ENCODE measurements at regions not wholly inside any gene's neighbourhood (a gene's known extent, or its start where the extent isn't known, plus 50 kb on each side); places are given as distances from the start of the nearest gene placed in this dataset.
A peak's percentile ranks its signal among the peaks of the same experiment; 100 is the strongest.

DNA sequence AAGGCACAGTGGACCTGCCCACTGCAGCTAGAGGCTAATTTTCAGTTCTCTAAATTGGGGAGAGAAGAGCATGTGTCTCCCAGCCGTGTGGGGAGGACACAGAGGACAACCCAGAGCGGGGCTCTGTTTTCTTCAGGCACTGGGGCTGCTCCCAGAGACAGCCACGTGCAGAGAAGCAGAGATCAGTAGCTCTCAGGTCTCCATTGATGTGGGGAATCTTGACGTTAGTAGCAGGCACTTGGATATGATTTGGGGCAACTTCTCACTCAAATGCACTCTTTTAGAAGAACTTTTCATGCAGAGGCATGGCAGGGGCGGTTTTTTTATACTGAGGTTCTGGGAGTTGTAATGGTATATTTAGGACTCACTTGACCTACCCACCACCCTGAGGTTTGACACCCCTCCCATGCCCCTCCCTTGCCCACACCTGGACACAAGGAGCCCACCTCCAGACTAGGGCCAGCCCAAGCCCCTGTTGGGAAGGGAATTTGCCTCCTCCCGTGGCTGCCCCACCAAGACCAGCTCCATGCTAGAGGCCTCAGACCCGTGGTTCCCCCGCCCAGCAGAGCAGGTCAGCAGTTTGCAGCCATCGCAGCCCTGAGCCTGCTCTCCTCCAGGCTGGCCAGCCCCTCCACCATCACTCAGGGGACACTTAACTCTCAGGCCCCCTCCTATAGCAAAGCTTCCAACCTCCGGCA is 94.2 kb upstream of the RTL6 start:
- no peak for DNase-seq (ENCODE audit: low read depth)

DNA sequence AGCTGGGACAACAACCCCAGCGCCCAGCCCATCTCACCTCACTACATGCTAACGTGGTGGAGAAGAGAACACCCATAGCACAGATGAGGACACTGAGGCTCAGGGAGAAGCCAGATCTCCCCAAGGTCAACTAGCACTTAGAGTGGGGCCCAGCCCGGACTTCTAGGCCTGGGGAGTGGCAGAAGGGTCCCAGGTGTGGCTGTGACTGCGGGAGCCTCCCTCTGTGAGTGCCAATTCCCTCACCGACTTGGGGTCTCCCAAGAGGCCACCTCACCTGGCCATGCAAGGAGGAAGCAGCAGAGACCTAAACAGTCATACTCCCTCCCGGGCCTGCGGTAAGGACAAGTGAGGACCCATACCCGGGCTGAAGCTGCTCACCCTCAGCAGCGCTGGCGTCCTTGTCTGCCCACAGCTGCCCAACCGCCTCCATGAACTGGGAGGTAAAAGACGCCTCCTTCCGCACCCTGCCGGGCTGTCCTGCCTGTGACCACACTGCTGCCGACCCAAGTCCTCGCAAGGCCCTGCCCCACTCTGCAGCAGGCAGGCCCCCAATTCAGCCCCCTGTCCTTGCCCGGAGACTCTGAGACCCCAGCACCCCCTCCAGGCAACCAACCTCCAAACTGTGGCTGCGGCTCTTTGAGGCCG is 93.2 kb upstream of the RTL6 start:
- DNase-seq (ENCODE audit: low read depth), result no peak

DNA sequence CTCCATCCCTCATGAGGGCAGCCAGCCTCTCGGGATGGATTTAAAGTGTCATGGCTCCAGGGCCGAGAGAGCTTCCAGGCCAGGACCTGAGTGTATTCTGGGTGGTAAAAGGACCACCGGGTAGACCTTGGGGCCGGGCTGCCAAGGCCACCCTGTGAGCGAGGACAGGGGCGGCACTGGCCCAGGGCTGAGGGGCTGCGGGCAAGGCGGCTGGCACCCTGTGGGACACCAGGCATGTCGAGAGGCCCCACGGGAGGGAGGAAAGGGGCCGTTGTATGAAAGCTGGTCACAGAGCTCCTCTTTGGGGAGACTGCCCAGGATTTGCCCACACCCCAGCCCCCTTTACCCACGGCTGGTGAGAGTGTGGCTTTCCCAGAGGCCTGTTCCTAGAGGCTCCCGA is 92.3 kb upstream of the RTL6 start:
- no peak for DNase-seq (ENCODE audit: low read depth)

DNA sequence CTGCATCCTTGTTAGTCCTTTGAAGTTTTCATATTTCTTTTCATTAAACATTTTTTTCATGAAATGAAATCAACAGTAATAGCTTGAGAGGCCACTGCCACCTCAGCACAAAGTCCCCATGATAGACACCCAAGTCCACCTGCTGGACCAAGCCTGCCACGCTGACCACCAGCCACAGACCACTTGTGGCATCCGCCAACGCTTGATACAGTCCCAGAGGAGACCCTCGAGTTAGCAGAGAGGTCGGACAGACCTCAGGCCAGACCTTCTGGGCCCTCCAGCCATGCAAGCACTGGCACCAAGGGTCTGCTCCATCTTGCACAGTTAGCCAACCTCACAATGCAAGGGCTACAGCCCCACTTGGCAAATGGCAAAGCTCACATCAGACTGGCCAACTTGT is 91.8 kb upstream of the RTL6 start:
- DNase-seq (ENCODE audit: low read depth), result no peak

DNA sequence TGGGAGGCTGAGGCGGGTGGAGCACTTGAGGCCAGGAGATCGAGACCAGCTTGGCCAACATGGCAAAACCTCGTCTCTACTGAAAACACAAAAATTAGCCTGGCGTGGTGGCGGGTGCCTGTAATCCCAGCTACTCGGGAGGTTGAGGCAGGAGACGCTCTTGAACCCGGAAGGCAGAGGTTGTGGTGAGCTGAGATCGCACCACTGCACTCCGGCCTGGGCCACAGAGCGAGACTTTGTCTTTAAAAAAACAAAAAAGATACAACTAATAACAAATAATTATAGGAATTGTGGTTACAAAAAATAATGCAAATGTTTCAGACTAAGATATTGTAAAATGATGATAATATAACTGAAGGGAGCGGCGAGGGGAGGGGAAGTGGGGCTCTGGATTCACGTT is 90.3 kb upstream of the RTL6 start:
- no peak for DNase-seq (ENCODE audit: low read depth)

DNA sequence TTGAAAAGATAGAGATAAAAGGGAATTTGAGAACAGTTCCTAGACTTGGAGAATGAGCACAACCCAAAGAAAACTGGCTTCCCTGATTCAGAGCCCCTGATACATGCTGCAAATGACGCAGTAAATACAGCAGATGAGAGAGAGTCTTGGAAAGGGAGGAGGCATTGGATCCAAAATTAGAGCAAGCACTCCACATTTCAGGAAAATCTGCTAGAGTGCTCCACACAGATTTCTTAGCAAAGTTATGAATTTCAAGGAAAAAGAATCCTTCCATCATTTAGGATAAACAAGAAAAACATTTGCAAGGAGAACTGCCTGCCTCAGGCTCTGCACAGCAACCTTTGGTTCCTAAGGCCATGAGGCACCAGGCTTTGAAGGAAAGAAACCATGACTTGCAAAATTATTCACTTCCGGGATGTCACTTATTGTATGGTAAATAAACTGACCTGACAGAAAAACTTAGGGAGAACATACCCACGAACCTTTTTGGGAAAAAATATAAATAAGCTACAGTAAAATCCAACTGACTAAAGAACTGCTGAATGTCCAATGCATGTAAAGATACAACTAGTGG is 89.8 kb upstream of the RTL6 start:
- no peak for DNase-seq (ENCODE audit: low read depth)

DNA sequence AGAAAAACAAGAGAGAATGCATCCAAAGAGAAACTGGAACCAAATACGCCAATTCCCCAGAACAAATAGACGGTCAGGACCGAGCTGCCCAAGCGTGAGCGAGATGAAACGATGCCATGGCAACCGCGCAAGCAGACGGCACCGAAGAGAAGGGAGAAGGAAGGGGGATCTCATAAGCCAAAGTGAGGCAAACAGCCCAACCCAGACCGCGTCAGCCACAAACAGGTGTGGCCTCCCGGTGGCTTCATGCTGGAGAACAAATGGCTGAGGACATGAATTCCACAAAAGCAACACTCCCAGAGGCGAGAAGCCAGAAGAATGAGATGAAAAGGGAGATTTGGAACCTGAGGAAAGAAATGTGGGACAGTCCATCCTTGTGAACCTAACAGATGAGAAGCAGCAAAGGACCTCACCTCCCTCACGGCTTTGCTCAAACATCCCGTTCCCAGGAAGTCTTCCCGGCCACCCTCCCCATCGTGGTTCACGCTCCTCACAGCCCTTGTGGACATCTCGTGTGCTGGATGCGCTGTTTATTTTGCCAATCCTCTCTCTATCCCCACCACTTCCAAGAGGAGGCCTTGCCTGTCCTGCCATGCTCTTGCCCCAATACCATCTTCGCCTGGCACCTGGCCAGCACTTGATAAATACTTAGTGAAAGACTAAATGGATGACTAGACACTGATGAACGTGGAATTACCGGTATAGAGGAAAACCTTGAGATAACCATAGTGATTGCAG is 89.1 kb upstream of the RTL6 start:
- peak; percentile 36 for DNase-seq (ENCODE audit: low read depth)

DNA sequence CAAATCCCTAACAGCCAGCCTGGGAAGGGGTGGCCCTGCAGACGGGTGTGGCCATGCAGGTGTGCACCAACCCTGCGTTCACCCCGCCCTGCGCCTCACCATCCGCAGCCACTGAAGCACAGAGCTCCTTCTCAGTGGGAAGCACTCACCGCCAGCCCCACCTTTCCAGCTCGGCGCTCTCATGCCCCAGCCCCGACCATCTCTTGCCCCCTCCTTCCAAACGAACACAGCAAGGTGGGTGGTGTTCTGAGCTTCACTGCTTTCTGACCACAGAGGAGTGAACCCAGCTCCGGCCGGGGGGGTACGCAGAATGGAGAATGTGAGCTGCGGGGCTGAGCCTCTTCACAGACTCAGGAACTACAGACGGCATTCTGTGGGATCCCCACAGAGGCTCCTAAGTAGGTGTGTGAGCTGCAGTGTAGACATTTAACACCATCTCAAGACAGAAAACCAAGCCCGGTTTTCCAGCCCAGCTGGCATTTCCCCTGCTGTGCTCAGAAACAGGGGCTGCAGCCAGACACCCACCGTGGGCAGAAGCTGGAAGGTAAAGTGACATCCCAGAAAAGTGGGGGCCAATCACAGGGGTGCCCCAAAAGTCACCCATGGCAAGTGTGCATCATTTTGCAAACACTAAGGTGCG is 88.4 kb upstream of the RTL6 start:
- no peak for DNase-seq (ENCODE audit: low read depth)

DNA sequence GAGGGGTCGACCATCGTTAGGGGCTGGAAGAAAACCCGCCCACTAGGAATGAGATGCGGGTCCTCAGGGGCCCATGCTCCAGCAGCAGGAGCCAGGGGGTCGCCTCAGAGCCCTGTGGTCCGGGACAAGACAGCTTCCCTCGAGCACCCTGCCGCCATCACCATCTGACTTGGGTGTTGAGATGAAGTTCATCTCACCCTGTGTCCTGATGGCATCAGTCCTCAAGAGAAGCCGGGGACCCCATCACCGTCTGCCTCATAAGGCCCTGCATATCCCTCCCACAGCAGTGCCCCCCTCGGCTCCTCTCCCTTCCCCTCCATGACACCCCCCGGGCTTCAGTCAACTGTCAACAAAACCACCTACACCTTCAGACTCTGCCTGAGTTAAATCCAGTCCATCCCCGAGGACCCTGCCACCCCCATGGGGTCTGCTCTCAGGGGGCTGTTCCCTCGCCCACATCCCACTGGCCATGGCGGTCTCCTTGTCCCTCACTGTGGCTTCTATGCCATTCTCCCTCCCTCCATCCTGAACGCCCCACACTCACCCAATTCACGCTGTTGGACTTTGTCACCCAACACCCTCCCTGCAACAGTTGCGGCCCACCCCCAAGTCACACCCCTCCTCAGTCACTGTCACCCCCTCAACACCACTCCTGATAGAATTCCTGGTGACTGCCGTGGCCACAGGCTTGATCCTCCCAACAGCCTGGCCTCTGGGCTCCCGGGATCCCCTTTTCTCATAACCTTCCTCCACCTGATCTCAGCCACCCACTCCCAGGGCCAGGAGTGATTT is 87.7 kb upstream of the RTL6 start:
- no peak for DNase-seq (ENCODE audit: low read depth)

DNA sequence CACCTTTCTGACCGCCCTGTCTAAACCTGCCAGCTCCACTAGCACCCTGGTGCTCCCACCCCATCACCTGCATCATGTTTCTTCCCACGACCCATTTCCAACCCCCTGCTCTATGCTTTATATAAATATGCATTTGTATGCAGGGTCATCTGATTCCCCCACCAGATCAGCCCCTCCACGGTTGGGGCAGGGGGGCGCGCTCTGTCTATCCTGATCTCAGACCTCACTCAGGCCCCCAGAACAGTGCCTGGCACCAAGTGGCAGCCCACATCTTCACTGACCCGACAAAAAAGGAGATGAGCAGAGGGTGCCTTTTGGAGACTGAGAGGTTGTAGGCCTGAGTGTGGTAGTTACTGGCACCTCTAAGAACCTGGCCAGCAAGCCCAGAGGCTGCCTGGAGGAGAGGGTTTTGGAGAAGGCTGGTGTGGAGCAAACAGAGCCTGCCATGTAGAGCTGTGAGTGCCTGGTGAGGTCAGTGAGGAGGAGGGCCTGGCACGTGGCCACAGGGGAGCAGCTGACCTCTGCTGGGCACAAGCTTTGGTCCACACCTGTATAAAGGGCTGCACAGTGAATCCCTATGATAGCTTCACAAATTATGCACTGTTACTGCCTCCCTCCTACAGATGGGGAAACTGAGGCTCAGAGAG is 86.3 kb upstream of the RTL6 start:
- DNase-seq (ENCODE audit: low read depth), result no peak

DNA sequence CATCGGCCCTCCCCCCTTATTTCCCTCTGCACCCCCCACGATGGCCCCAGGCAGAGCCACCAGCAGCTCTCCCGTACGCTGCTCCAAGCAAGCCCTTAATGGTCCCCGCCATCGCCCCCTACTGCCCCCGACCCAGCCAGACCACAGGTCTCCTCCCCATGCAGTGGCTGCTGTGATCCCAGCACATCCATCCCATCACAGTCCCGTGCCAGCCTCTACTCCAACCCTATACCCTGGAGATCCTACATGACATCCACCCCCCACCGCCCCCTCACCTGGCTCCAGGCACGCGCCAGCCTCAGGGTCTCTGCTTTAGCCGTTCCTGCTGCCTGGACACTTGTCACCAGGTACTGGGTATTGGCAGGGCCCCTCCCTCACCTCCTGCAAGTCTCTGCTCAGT is 85.8 kb upstream of the RTL6 start:
- no peak for DNase-seq (ENCODE audit: low read depth)

DNA sequence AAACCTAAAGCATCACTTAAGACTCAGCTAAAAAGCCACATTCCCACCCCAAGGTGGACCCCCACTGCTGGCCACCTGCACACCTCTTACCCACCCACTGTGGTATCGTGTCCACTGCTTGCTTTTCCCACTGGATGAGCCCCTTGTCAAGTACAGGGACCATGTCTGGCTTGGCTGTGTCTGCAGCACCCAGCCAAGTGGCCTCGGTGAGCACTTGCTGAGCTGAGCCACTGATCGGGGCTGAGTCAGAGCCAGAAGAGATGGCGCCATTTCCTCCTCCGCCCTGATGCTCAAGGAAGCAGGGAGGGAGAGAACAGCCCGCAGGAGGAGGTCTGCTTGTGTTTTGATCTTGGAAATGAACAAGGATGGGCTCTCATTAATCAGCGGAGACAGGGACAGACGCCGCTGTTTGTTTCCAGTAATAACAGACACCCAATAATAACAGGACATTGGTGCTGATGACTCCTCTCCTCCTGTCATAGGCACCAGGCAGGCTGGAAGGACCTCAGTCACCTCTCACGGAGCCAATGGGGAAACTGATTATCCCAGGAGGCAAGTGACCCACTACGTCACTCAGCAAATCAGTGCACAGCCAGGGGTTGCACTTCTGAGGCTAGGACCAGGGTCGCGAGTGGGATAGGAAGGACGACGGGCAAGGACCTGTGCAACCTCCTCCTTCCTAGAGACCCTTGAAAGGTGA is 85.2 kb upstream of the RTL6 start:
- no peak for DNase-seq (ENCODE audit: low read depth)

DNA sequence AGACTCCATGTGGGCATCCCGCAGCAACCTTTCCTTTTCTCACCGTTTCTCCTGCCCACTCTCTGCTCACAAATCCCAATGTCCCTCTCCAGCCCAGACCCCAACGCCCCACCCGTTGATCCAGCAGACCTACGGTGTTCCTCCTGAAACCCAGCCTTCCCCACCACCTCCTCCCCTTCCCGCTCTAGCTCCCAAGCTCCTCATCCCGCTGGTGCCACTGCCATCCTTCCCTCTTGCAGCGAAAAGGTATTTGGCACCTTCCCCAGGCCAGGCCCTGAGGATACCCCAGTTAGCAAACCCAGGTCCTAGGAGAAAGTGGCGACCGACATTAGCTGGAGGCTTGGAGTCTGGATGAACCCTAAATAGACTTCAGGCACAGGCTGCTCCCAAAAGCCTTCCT is 84.0 kb upstream of the RTL6 start:
- DNase-seq (ENCODE audit: low read depth), result no peak

DNA sequence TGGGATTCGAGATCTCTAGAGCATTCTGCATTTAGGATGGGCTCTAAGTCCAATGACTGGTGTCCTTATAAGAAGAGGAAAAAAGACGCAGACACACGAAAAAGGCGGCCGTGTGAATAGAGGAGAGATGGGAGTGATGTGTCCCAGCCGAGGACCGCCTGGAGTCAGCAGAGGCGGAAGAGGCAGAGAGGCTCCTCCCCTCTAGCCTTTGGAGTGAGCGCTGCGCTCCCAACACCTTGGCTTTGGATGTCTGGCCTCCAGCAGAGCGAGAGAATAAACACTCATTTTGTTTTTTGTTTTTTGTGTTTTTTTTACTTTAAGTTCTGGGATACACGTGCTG is 83.0 kb upstream of the RTL6 start:
- no peak for DNase-seq (ENCODE audit: low read depth)

DNA sequence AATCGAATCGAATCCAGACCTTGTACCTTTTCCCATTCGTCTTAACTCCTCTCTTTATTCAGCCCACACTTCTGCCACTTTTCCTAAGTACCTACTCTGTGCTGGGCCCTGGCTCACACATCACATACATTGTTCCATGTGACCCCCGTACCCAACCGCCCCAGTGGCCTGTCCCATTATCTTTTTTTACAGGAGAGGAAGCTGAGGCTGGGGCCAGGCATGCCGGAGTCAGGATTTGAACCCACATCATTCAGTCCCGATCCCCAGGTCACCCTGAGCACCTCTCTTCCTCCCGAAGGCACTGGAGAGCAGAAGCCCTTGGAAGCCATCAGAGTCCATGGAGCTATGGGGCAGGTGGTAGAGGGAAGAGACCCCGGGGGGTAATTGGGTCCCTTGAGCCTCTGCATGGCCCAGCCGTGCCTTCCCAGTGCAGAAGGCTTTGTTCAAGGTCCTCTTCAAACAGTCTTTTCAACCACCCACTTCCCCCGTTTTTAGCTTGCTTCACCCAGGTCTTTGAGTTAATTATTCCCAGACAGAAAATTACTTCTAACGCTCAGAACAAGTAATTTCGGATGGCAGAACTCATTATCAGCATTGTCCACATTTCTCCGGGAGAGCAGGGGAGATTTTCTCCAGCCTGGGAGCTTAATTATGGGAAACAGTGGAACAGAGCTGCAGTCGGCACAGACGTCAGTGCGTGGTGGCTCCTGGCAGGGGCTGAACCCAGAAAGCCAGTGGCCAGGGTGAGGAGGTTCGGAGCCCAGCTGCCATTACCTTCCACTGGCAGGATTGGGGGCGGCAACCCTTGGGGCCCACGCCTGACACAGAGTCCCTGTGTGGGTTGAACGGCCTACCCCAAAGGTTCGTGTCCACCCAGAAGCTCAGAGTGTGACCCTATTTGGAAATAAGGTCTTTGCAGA is 82.4 kb upstream of the RTL6 start:
- DNase-seq (ENCODE audit: low read depth), result no peak

DNA sequence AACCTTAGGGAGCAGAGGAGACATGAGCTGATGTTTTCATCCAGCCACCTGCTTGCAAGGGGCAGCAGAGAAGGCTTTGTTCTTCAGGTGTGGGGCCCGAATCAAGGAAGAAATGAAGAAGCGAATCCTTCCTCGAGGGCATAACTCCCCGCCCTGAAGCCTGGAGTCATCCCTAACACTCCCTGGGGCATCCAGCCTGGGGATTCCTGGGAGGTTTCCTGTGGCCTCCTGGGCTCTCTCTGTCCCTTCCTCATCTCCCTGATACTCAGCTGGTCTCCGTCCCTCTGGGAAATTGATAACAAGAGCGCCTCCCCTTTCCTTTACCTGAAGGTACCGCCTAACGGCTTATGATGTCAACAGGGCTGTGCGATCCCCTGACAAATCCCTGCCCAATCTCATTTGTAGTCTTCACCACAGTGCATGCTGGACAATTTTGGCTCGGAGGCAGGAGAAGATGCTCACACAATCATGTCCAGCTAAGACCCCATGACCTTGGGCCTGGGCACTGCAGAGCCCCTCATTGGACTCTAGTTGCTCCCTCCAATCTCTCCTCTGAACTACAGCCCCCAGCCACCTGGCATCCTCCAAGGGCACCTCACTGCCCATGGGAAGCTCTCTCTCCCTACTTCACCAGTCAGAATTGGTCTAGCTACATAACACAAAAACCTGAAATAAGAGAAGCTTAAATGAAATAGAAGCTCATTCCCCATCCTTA is 80.6 kb upstream of the RTL6 start:
- DNase-seq (ENCODE audit: low read depth), result no peak

DNA sequence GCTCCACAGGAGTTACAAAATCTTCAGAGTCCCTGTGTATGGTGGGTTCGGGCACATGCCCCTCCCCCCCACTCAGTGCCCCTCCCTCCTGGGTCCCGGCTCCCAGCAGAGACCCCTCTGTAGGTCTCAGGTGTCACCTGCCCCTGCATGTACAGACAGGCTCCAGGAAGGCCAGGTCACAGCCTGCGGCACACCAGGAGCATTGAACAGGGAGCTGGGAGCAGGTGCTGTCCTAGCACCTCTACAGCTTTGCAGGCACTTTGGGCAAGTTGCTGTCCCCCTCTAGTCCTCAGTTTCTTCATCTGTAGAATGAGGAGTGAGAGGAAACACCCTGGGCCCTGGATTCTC is 80.1 kb upstream of the RTL6 start:
- no peak for DNase-seq (ENCODE audit: low read depth)

DNA sequence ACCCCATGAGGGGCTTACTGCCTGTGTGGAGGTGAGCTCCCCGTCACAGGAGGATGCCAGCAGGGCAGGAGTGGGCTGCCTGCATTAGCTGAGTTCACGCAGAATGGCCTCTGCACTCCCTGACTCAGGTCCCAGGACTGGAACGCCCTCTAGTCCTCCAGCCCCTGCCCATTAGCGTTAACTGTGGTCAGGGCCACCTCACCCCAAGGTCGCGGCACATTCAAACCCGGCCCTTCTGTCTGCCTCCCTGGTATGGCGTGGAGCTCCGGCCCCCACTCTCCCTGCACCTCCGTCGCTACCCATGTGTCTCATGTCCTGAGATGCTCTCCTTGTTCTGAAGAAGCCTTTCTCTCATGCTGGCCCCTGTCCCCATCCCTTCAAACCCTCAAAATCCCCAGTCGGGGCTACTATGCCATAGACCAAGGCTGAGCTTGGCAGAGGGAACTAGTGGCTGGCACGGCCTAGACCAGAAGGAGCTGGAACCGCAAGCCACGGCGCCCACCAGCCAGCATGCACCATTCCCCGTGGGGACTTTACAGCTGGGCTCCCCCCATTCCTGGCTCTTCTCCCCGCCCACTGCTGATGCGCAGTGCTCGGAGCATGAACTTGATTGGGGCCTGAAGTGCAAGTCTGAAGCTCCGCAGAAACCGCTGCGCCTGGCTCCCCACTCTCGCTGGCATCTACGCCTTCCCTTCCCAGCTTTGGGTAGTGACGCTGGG is 79.5 kb upstream of the RTL6 start:
- no peak for DNase-seq (ENCODE audit: low read depth)
